Naive B cell (primary cell): ENCODE measurements at regions not wholly inside any gene's neighbourhood (a gene's known extent, or its start where the extent isn't known, plus 50 kb on each side); places are given as distances from the start of the nearest gene placed in this dataset.
"Not testable (repeated sequence)": the region's sequence is repeated elsewhere in the genome, so short reads cannot be mapped to it uniquely, and the experiment has no call there.

Source experiments
- ATAC-seq, 2 donors: fragments of 150-1000 bp; cut with Tn5 transposase; 2 replicates each; pipeline ENCODE4 v1.10.0; 2021; ENCODE audit warnings: low read depth in 2 of 2, mild to moderate bottlenecking in 2 of 2, moderate library complexity in 2 of 2
- DNase-seq: peaks from one replicate; pipeline ENCODE4 v3.0.0; 2022
- H3K27ac Mint-ChIP-seq, 6 donors: one replicate each; pipeline ENCODE4 v1.8.0; 2020 to 2022; ENCODE audit warnings: mild to moderate bottlenecking in 6 of 6, mixed read lengths in 6 of 6, moderate library complexity in 5 of 6, inconsistent platforms in 2 of 6
- H3K27me3 Mint-ChIP-seq, 3 donors: one replicate each; pipeline ENCODE4 v1.8.0; 2021 to 2022; ENCODE audit warnings: mixed read lengths in 3 of 3, mild to moderate bottlenecking in 1 of 3
- H3K36me3 Mint-ChIP-seq, 2 donors: one replicate each; pipeline ENCODE4 v1.8.0; 2020 to 2022; ENCODE audit warnings: mixed read lengths in 2 of 2, inconsistent platforms in 1 of 2, mild to moderate bottlenecking in 1 of 2
- H3K4me1 Mint-ChIP-seq, 3 donors: one replicate each; pipeline ENCODE4 v1.8.0; 2020 to 2022; ENCODE audit warnings: mixed read lengths in 3 of 3, inconsistent platforms in 1 of 3, mild to moderate bottlenecking in 1 of 3, moderate library complexity in 1 of 3
- H3K4me3 Mint-ChIP-seq, 8 donors: one replicate each; pipeline ENCODE4 v1.8.0; 2020 to 2022; ENCODE audit warnings: mild to moderate bottlenecking in 8 of 8, mixed read lengths in 8 of 8, moderate library complexity in 8 of 8, inconsistent platforms in 2 of 8
- H3K9me3 Mint-ChIP-seq, 7 donors: one replicate each; pipeline ENCODE4 v1.8.0; 2020 to 2022; ENCODE audit warnings: mixed read lengths in 7 of 7, mild to moderate bottlenecking in 5 of 7, inconsistent platforms in 2 of 7, moderate library complexity in 1 of 7

- Mint-ChIP-seq H3K36me3 (no peaks in the 10 kb centered on the region), H3K27ac (peak overlapping the region in 4 of 6 donors; percentile 15 to 89 (median 42)), H3K4me1 (peaks cover 44 to 84% (median 70%) of the 10 kb centered on the region in 3 donors), H3K27me3 (no peaks in the 10 kb centered on the region), H3K9me3 (peaks cover 0 to 1% (median 0%) of the 10 kb centered on the region in 7 donors), H3K4me3 (peak overlapping the region in 2 of 8 donors; percentile 54 to 60)
- ATAC-seq (no peak), DNase-seq (no peak)
Measured at GRCh38 chr15:70242951-70243685, 145.4 kb upstream of the TLE3 start.

DNA sequence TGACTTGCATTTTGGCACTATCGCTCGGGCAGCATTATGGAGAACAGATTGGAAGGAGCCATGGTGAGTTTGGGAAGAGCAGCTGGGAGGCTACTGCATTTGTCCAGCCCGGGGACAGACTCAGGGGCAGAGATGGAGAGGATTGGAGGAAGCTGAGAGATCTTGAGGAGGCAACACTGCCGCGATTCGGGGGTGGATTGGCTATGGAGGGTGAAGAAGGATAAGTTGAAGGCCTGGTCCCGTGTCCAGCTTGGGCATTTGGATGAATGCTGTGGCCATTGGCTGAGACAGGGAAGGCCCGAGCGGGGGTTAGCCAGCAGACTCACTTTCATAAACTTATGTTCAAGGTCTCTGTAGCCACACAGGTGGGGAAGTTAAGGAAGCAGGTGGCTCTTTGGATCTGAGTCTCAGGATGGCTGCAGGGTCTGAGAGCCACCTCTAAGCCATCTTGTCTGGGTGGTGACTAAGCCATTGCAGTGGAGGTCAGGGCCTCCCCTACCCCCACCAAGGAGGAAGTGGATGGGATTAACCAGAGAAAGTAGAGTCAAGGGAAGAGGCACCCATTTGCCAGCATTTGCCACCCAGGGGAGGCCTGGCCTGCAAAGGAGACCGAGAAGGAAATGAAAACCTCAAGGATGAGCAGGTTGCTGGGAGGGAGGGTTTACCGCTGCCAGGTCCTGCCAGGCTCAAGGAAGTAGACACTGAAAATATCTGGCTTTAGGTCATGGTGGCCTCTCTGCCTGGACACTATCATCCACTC is 144.0 kb upstream of the TLE3 start:
- Mint-ChIP-seq H3K27me3 (no peaks in the 10 kb centered on the region), H3K36me3 (no peaks in the 10 kb centered on the region), H3K4me3 (peak overlapping the region in 2 of 8 donors; percentile 27 to 80), H3K9me3 (peaks cover 0 to 1% (median 0%) of the 10 kb centered on the region in 7 donors), H3K4me1 (peaks cover 36 to 77% (median 63%) of the 10 kb centered on the region in 3 donors), H3K27ac (peak overlapping the region; percentile 13 to 93 (median 68))
- no peak for DNase-seq
- no peak for ATAC-seq

DNA sequence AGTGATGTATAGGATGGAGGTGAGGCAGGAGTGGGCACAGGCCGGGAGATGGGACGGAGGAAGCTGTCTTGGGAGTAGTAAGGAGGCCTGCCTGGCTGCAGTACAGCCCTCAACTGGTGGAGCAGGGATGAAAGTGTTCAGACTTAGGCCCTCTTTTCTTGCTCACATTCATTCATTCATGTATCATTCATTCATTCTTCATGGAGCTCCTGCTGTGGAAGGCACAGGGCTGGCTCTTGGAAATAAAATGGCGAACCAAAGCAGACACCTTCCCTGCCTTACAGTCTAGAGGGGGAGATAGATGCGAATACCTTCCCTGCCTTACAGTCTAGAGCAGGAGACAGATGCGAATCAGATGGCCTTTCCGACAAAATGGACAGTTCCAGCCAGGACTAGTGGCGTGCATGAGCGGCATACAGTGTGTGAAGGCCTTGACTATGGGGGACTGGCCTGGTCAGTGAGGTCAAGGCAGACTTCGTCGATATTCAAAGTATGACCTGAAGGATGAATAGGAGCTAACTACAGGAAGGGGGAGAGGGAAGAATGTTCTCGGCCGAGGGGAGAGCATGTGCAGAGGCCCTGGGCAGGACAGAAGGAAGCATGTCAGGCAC is 143.2 kb upstream of the TLE3 start:
- Mint-ChIP-seq H3K27me3 (no peaks in the 10 kb centered on the region), H3K27ac (peak overlapping the region; percentile 89 to 99 (median 94)), H3K4me3 (peak overlapping the region in 3 of 8 donors; percentile 45 to 82 (median 60)), H3K36me3 (no peaks in the 10 kb centered on the region), H3K9me3 (peaks cover 0 to 1% (median 0%) of the 10 kb centered on the region in 7 donors), H3K4me1 (peaks cover 41 to 78% (median 66%) of the 10 kb centered on the region in 3 donors)
- DNase-seq (no peak), ATAC-seq (no peak)

DNA sequence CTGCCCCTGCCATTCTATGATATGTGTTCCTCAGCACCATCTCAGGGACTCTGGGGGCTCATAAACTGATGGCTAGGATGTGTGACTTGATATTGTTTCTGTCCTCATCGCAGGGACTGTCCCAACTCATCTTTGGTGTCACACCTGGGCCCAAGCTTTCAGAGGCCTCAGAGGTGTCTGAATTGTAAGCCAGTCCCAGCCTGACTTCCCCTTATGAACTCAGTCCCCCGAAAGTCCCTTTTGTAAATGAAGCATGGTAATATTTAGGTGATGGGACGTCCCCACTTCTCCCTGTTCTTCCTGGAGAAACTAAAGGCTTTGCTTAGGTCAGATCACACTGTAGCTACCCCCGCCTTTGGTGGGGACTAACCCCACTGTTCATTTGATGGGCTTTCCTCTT is 142.4 kb upstream of the TLE3 start:
- no peaks in the 10 kb centered on the region for H3K27me3 Mint-ChIP-seq
- H3K27ac Mint-ChIP-seq: peak overlapping the region; percentile 89 to 99 (median 94)
- peaks cover 37 to 80% (median 61%) of the 10 kb centered on the region in 3 donors for H3K4me1 Mint-ChIP-seq
- DNase-seq: peak; percentile 85
- peak; percentile 95 to 96 for ATAC-seq
- no peaks in the 10 kb centered on the region for H3K36me3 Mint-ChIP-seq
- H3K9me3 Mint-ChIP-seq: peaks cover 0 to 1% (median 0%) of the 10 kb centered on the region in 7 donors
- H3K4me3 Mint-ChIP-seq: peak overlapping the region in 6 of 8 donors; percentile 20 to 82 (median 53)

- H3K36me3 Mint-ChIP-seq: no peaks in the 10 kb centered on the region
- no peak overlapping the region for H3K4me3 Mint-ChIP-seq
- H3K27ac Mint-ChIP-seq: peak overlapping the region in 2 of 6 donors; percentile 61 to 89
- no peak for DNase-seq
- peaks cover 0 to 1% (median 0%) of the 10 kb centered on the region in 7 donors for H3K9me3 Mint-ChIP-seq
- H3K27me3 Mint-ChIP-seq: no peaks in the 10 kb centered on the region
- H3K4me1 Mint-ChIP-seq: peaks cover 37 to 82% (median 61%) of the 10 kb centered on the region in 3 donors
- no peak for ATAC-seq
Measured at GRCh38 chr15:70238917-70239316, 141.2 kb upstream of the TLE3 start.

- peaks cover 0 to 4% (median under 1%) of the 10 kb centered on the region in 7 donors for H3K9me3 Mint-ChIP-seq
- no peak for ATAC-seq
- peaks cover 35 to 72% (median 54%) of the 10 kb centered on the region in 3 donors for H3K4me1 Mint-ChIP-seq
- no peaks in the 10 kb centered on the region for H3K27me3 Mint-ChIP-seq
- peak overlapping the region in 5 of 6 donors; percentile 12 to 89 (median 34) for H3K27ac Mint-ChIP-seq
- H3K36me3 Mint-ChIP-seq: peaks cover 0 to 3% of the 10 kb centered on the region in 2 donors
- DNase-seq: no peak
- no peak overlapping the region for H3K4me3 Mint-ChIP-seq
Measured at GRCh38 chr15:70237626-70238025, 139.9 kb upstream of the TLE3 start.

DNA sequence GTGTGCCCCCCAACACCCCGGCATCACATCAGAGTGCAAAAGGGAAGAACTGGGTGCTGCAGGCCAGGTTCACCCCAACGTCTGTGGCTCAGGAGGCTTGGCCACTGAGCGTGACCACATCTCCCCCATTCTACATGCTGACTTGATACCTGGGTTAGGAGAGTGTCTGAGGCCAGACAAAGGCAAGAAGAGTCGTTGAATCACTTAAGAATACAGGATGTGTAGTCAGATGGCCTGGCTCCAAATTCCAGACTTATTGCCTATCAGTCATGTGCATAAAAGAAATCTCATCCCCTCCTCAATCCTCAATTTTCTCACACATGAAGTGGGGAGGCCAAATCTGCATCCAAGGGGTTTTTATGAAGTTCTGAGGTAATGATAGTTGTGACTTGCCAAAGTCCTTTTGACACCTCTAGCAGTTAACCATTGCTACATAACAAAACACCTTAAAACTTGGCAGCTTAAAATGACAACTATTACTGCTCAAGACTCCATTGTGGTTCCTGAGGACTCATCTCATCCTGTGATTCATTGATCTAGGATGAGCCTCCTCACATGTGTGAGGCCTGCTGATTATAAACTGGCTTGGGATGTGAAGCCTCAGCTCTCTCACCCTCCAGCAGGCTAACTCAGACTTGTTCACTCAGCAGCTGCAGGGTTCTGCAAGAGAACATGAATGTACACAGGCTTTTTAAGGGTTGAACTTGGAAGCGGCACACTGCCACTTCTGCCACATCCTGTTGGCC is 138.8 kb upstream of the TLE3 start:
- DNase-seq (peak; percentile 38), ATAC-seq (peak in 1 of 2 donors; percentile 6)
- Mint-ChIP-seq H3K4me1 (peaks cover 27 to 61% (median 45%) of the 10 kb centered on the region in 3 donors), H3K9me3 (peaks cover 4 to 15% (median 12%) of the 10 kb centered on the region in 7 donors), H3K27me3 (no peaks in the 10 kb centered on the region), H3K36me3 (peaks cover 0 to 14% of the 10 kb centered on the region in 2 donors), H3K4me3 (peak overlapping the region in 1 of 8 donors; percentile 51), H3K27ac (peak overlapping the region in 1 of 6 donors; percentile 22)

DNA sequence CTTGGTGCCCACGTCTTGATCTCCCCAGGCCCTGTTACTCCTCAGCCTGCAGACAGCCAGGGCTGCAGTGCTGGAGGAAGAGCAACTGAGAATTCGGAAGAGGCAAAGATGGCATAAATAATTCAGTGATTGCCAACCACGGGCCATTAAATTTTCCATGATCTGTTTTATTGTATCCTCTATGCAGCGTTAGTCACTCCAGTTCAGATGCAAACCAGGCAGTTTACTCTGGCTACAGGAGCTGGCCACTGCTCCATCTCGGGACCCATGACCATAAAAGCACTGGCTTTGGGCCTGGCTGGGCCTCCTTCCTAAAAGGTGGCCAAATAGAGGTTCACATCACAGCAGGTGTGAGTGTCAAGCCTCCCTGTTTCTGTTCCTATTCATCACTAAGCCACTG is 137.6 kb upstream of the TLE3 start:
- ATAC-seq (no peak), DNase-seq (no peak)
- peak overlapping the region in 1 of 6 donors; percentile 72 for H3K27ac Mint-ChIP-seq
- H3K4me3 Mint-ChIP-seq: no peak overlapping the region
- H3K4me1 Mint-ChIP-seq: peaks cover 17 to 50% (median 33%) of the 10 kb centered on the region in 3 donors
- no peaks in the 10 kb centered on the region for H3K27me3 Mint-ChIP-seq
- peaks cover 0 to 16% of the 10 kb centered on the region in 2 donors for H3K36me3 Mint-ChIP-seq
- H3K9me3 Mint-ChIP-seq: peaks cover 6 to 23% (median 14%) of the 10 kb centered on the region in 7 donors

GRCh38 chr15:70234256-70234905 is 136.7 kb upstream of the TLE3 start:
- Mint-ChIP-seq H3K4me1 (peaks cover 11 to 40% (median 23%) of the 10 kb centered on the region in 3 donors), H3K27me3 (peaks cover 0 to 4% (median 0%) of the 10 kb centered on the region in 3 donors), H3K36me3 (peaks cover 0 to 26% of the 10 kb centered on the region in 2 donors), H3K9me3 (peaks cover 7 to 27% (median 20%) of the 10 kb centered on the region in 7 donors), H3K27ac (no peak overlapping the region), H3K4me3 (no peak overlapping the region)
- ATAC-seq (no peak), DNase-seq (no peak)

GRCh38 chr15:70231484-70231883 is 133.8 kb upstream of the TLE3 start:
- H3K4me3 Mint-ChIP-seq: no peak overlapping the region
- H3K27ac Mint-ChIP-seq: no peak overlapping the region
- DNase-seq: no peak

DNA sequence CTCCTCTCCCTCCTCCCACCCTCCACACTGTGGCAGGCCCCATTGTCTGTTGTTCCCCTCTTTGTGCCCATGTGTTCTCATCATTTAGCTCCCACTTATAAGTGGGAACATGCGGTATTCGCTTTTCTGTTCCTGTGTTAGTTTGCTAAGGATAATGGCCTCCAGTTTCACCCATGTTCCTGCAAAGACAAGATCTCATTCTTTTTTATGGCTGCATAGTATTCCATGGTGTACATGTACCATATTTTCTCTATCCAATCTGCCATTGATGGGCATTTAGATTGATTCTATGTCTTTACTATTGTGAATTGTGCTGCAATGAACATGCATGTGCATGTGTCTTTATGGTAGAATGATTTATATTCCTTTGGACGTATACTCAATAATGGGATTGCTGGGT is 130.2 kb upstream of the TLE3 start:
- peaks cover 8 to 28% (median 18%) of the 10 kb centered on the region in 7 donors for H3K9me3 Mint-ChIP-seq
- not testable (repeated sequence) for DNase-seq, H3K4me3 Mint-ChIP-seq, ATAC-seq, H3K27me3 Mint-ChIP-seq, H3K27ac Mint-ChIP-seq
- H3K36me3 Mint-ChIP-seq: peaks cover 0 to 29% of the 10 kb centered on the region in 2 donors
- H3K4me1 Mint-ChIP-seq: peaks cover 8 to 10% (median 9%) of the 10 kb centered on the region in 3 donors

More at GRCh38 chr15:70231484-70231883, 133.8 kb upstream of the TLE3 start:
- Mint-ChIP-seq H3K36me3 (peaks cover 0 to 30% of the 10 kb centered on the region in 2 donors), H3K9me3 (peaks cover 8 to 28% (median 20%) of the 10 kb centered on the region in 7 donors), H3K27me3 (peaks cover 0 to 7% (median 0%) of the 10 kb centered on the region in 3 donors), H3K4me1 (peaks cover 4 to 18% (median 6%) of the 10 kb centered on the region in 3 donors)
- no peak for ATAC-seq

DNA sequence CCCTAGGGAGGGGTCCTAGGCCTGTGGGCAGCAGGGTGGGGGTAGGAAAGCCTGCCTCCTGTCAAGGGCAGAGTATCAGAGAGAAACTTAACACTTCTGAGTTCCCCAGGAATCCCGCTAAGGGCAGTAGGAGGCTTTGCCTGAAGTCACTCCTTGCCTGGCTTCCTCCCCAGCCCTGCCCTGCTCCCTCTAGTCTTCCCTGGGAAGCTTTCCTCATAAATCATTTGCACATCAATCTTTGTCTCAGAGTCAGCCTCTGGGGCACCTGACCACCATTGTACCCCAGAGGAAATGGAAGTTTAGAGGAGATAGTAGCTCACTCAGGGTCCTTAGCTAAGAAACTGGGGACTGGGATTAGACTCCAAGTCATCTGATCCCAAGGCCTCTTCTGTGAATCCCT is 129.4 kb upstream of the TLE3 start:
- Mint-ChIP-seq H3K4me3 (no peak overlapping the region), H3K27me3 (peaks cover 0 to 7% (median 0%) of the 10 kb centered on the region in 3 donors), H3K36me3 (peaks cover 0 to 22% of the 10 kb centered on the region in 2 donors), H3K27ac (peak overlapping the region in 1 of 6 donors; percentile 51), H3K4me1 (peaks cover 11 to 12% (median 11%) of the 10 kb centered on the region in 3 donors), H3K9me3 (peaks cover 6 to 22% (median 12%) of the 10 kb centered on the region in 7 donors)
- DNase-seq: no peak
- no peak for ATAC-seq
